GM23248 (cell line): ENCODE measurements at regions not wholly inside any gene's neighbourhood (a gene's known extent, or its start where the extent isn't known, plus 50 kb on each side); places are given as distances from the start of the nearest gene placed in this dataset.

ENCODE experiments used
- DNase-seq: peaks from one replicate; pipeline ENCODE4 v3.0.0-alpha.2; 2015
- H2AFZ ChIP-seq: fragments of 200-600 bp; sonication (generic); 2 replicates; pipeline ENCODE4 v1.6.1; 2016; ENCODE audit warnings: antibody characterized with exemption
- H3F3A ChIP-seq: fragments of 200-600 bp; sonication (generic); 2 replicates; pipeline ENCODE4 v1.6.1; 2016; ENCODE audit warnings: mild to moderate bottlenecking, antibody characterized with exemption, mixed run types; ENCODE audit not compliant: insufficient read depth
- H3K27ac ChIP-seq: fragments of 200-600 bp; sonication (generic); 2 replicates; pipeline ENCODE4 v1.5.1; 2016; ENCODE audit warnings: mild to moderate bottlenecking
- H3K27me3 ChIP-seq: fragments of 200-600 bp; sonication (generic); replicated peaks from 2 replicates; pipeline ENCODE4 v1.6.1; 2016; ENCODE audit warnings: mild to moderate bottlenecking; ENCODE audit not compliant: insufficient read depth
- H3K36me3 ChIP-seq: fragments of 200-600 bp; sonication (generic); 2 replicates; pipeline ENCODE4 v1.6.1; 2016; ENCODE audit warnings: low read depth, mild to moderate bottlenecking
- H3K4me1 ChIP-seq: fragments of 200-600 bp; sonication (generic); 2 replicates; pipeline ENCODE4 v1.6.1; 2016; ENCODE audit warnings: mild to moderate bottlenecking; ENCODE audit not compliant: insufficient read depth
- H3K4me2 ChIP-seq: fragments of 200-600 bp; sonication (generic); one replicate; pipeline ENCODE4 v1.6.1; 2016; ENCODE audit warnings: mild to moderate bottlenecking; ENCODE audit not compliant: unreplicated experiment
- H3K4me3 ChIP-seq: fragments of 200-600 bp; sonication (generic); 2 replicates; pipeline ENCODE4 v1.5.1; 2016; ENCODE audit warnings: mild to moderate bottlenecking
- H3K79me2 ChIP-seq: fragments of 200-600 bp; sonication (generic); 2 replicates; pipeline ENCODE4 v1.6.1; 2016; ENCODE audit warnings: mild to moderate bottlenecking; ENCODE audit not compliant: insufficient read depth
- H3K9ac ChIP-seq: fragments of 200-600 bp; sonication (generic); 2 replicates; pipeline ENCODE4 v1.6.1; 2016; ENCODE audit warnings: mild to moderate bottlenecking
- H3K9me2 ChIP-seq: fragments of 200-600 bp; sonication (generic); 2 replicates; pipeline ENCODE4 v1.6.1; 2016; ENCODE audit warnings: mixed run types, mild to moderate bottlenecking, moderate library complexity; ENCODE audit not compliant: insufficient read depth
- H3K9me3 ChIP-seq: fragments of 200-600 bp; sonication (generic); one replicate; pipeline ENCODE4 v1.6.1; 2017; ENCODE audit warnings: low read depth
- H4K20me1 ChIP-seq: fragments of 200-600 bp; sonication (generic); 2 replicates; pipeline ENCODE4 v1.6.0; 2016; ENCODE audit not compliant: insufficient read depth
- EZH2 ChIP-seq: fragments of 200-600 bp; sonication (generic); IDR thresholded peaks from 2 replicates; pipeline ENCODE4 v1.6.1; 2018; ENCODE audit warnings: antibody characterized with exemption, mild to moderate bottlenecking; ENCODE audit not compliant: insufficient read depth, poor library complexity, severe bottlenecking
- EZH2phosphoT487 ChIP-seq: fragments of 200-600 bp; sonication (generic); IDR thresholded peaks from 2 replicates; pipeline ENCODE4 v1.6.1; 2018; ENCODE audit warnings: antibody characterized with exemption, moderate library complexity, mild to moderate bottlenecking, low read depth; ENCODE audit not compliant: insufficient read depth
- WGBS, 2 experiments: methylation state at CpG; one replicate each; pipeline ENCODE4 v1.1.6; 2015 to 2017; ENCODE audit warnings: low lambda C conversion rate in 2 of 2, low coverage in 1 of 2; ENCODE audit errors: missing lambda C conversion rate in 2 of 2; 5-methylcytosine and 5-hydroxymethylcytosine counted together
- in situ Hi-C: fragments of 300-500 bp; cut with MboI; formaldehyde crosslinking; loops from 2 replicates; pipeline ENCODE4 v1.15.0; 2020

DNA sequence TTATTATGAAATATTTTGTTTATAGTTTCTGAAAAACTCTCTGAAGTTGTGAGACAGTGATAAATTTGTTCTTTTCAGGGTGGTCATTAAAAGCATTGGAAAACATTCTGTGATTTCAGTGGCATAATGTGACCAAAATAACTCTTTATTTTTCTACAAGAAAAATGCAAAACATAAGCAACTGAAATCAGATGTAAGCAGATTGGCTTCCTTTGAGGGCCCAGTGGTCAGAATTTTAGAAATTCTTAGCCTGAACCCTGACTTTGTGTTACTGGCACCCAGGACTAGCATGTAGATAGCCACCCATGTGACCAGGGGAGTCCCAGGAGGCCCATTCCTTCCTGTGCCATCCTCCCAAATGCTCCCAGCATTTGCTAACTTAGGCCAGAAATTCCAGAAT lies 145.6 kb upstream of the SLC38A2 start:
- H3K27ac ChIP-seq, result no peak overlapping the region
- no peak overlapping the region for H3K9ac ChIP-seq
- no peaks in the 10 kb centered on the region for H3K9me2 ChIP-seq
- H3K79me2 ChIP-seq, result peaks cover 15% of the 10 kb centered on the region
- H2AFZ ChIP-seq, result no peak overlapping the region
- no peak overlapping the region for H3K4me2 ChIP-seq
- H3K27me3 ChIP-seq, result no peaks in the 10 kb centered on the region
- H4K20me1 ChIP-seq, result no peaks in the 10 kb centered on the region
- H3K4me1 ChIP-seq, result peaks cover 15% of the 10 kb centered on the region
- no peak for DNase-seq
- TF ChIP-seq EZH2, result no peak
- TF ChIP-seq EZH2phosphoT487, result no peak
- peaks cover 9% of the 10 kb centered on the region for H3F3A ChIP-seq
- H3K4me3 ChIP-seq, result no peak overlapping the region
- H3K9me3 ChIP-seq, result peaks cover 3% of the 10 kb centered on the region
- in situ Hi-C loops, result no loop called here
- no peaks in the 10 kb centered on the region for H3K36me3 ChIP-seq

DNA sequence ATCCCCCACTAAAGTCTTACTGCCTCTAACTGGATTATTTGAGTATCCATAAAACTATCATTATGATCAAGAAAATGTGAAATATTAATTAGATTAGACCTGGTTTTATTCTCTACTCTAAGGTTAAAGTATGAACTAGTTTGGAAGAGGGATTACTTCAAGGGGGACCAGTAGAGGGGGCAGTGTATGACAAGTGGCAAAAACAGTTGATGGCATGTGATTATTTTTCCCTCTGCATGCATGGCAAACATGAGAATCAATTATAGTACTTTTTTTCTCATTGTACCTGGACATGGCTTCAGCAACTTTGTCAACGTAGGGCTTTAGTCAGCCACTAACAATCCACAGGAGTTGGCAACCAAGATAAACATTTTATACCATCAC lies 145.0 kb upstream of the SLC38A2 start:
- in situ Hi-C loops, result no loop called here
- Histone ChIP-seq H2AFZ (no peak overlapping the region), H3K9ac (no peak overlapping the region), H4K20me1 (no peaks in the 10 kb centered on the region), H3K4me3 (no peak overlapping the region), H3K9me2 (no peaks in the 10 kb centered on the region), H3K27me3 (no peaks in the 10 kb centered on the region), H3K27ac (no peak overlapping the region), H3K4me2 (no peak overlapping the region), H3K36me3 (0 out of 2 replicates have a peak, but pooled peaks cover 3% of the 10 kb centered on the region), H3K4me1 (peaks cover 9% of the 10 kb centered on the region), H3K79me2 (peaks cover 10% of the 10 kb centered on the region), H3F3A (peaks cover 3% of the 10 kb centered on the region; the same call in 1 of the 2 replicates), H3K9me3 (peaks cover 3% of the 10 kb centered on the region)
- no peak for DNase-seq
- 97 to 100% methylated on average over 1 of the region's 1 CpG for WGBS, 2 experiments
- TF ChIP-seq EZH2phosphoT487 (no peak), EZH2 (no peak)

DNA sequence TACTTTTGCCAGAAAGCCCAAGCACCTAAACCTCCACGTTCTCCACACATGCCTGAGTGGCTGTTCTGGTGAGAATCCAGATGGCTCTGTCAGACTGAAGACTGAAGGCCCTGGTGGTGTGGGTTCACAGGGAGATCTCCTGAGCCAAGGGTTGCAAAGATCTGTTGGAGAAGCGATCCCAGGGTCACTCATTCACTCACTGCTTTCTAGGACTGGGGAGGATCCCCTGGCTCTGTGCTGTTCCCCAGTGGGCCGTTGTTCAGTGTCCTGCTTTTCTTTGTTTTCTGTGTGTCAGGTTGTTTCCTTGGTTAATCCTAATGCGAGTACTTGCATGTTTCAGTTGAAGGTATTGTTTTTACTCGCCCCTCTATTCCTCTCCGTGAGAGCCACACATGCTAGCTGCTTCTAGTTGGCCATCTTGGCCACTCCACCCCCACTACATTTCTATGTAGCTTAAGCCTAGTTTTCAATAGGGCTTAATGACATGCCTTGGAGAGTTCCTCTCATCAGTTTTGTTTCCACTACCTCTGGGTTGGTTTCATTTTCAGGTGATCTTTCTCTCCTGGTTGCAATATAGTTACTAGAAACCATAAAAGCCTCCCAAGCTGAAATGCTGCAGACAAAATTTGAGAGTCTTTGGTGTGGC lies 144.5 kb upstream of the SLC38A2 start:
- 97 to 99% methylated on average over 6 of the region's 6 CpGs for WGBS, 2 experiments
- no peaks in the 10 kb centered on the region for H3F3A ChIP-seq
- TF ChIP-seq EZH2 (no peak), EZH2phosphoT487 (no peak)
- H3K27me3 ChIP-seq, result no peaks in the 10 kb centered on the region
- H3K36me3 ChIP-seq, result 0 out of 2 replicates have a peak, but pooled peaks cover 3% of the 10 kb centered on the region
- peaks cover 4% of the 10 kb centered on the region for H3K4me1 ChIP-seq
- no peak overlapping the region for H3K4me2 ChIP-seq
- no peak overlapping the region for H2AFZ ChIP-seq
- H3K9ac ChIP-seq, result no peak overlapping the region
- H4K20me1 ChIP-seq, result no peaks in the 10 kb centered on the region
- no peak overlapping the region for H3K4me3 ChIP-seq
- no peak overlapping the region for H3K27ac ChIP-seq
- in situ Hi-C loops, result no loop called here
- H3K9me2 ChIP-seq, result no peaks in the 10 kb centered on the region
- H3K9me3 ChIP-seq, result peaks cover 3% of the 10 kb centered on the region
- H3K79me2 ChIP-seq, result peaks cover 7% of the 10 kb centered on the region; the same call in 1 of the 2 replicates
- no peak for DNase-seq

DNA sequence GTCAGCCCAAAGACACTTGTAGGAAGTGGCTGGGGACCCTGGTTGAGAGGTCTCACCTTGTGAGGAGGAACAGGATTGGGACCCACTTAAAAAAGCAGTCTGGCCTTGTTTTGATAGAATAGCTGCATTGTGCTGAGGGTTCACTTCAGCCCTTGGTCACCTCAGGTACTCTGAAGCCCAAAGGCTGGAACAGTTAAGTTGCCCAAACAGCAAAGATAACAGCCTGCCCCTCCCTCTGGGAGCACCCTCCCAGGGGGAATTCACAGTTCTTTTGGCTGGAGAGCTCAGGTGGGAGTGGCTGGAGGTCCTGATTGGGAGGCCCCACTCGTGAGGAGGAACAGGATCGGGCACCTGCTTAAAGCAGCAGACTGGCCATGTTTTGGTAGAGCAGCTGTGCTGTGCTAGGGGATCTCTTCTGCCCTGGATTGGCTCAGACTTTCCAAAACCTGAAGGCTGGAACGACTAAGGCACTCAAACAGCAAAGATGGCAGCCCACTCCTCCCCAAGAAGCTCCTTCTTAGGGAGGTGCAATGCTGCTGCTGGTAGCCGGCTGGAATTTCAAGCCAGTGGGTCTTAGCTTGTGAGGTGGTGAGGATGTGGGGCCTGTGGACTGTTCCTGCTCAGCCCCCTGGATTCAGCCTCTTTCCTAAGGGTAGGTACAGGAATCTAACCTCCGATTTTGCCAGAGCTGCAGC lies 143.8 kb upstream of the SLC38A2 start:
- Histone ChIP-seq H3K9ac (no peak overlapping the region), H4K20me1 (no peaks in the 10 kb centered on the region), H3K4me3 (no peak overlapping the region), H3K36me3 (0 out of 2 replicates have a peak, but pooled peaks cover 3% of the 10 kb centered on the region), H2AFZ (no peak overlapping the region), H3K79me2 (peaks cover 1% of the 10 kb centered on the region; the same call in 1 of the 2 replicates), H3K27ac (no peak overlapping the region), H3K4me2 (no peak overlapping the region), H3K4me1 (no peaks in the 10 kb centered on the region), H3F3A (no peaks in the 10 kb centered on the region), H3K9me3 (peaks cover 3% of the 10 kb centered on the region), H3K9me2 (no peaks in the 10 kb centered on the region), H3K27me3 (no peaks in the 10 kb centered on the region)
- in situ Hi-C loops, result no loop called here
- no peak for DNase-seq
- WGBS, 2 experiments, result 83 to 88% methylated on average over 5 of the region's 5 CpGs
- TF ChIP-seq EZH2phosphoT487 (no peak), EZH2 (no peak)
